NCI-H524 (cell line): ENCODE measurements at regions not wholly inside any gene's neighbourhood (a gene's known extent, or its start where the extent isn't known, plus 50 kb on each side); places are given as distances from the start of the nearest gene placed in this dataset.
"Not testable (repeated sequence)": the region's sequence is repeated elsewhere in the genome, so short reads cannot be mapped to it uniquely, and the experiment has no call there.

ENCODE experiments used
- DNase-seq, 2 experiments: peaks; one replicate each; lab custom pipeline; 2025; lab: John Stamatoyannopoulos, UW

DNA sequence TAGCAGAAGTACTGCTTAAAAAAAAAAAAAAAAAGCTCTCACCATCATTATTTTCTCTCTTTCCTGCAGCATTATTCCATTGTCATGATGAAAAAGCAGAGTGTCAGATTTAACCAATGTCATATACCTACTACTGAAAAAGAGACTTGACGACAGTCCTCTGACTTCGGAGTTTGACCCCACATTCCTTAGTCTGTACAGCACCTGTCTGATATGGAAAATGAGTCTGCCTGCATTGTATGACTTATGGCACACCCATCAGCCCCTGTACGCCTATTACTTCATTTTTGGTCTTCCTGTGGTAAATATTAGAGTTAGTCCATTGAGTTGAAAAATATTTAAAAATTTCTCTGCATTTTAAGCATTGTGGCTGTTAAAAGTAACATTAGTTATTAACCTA lies 54.5 kb upstream of the NOX4 start:
- DNase-seq: no peak

DNA sequence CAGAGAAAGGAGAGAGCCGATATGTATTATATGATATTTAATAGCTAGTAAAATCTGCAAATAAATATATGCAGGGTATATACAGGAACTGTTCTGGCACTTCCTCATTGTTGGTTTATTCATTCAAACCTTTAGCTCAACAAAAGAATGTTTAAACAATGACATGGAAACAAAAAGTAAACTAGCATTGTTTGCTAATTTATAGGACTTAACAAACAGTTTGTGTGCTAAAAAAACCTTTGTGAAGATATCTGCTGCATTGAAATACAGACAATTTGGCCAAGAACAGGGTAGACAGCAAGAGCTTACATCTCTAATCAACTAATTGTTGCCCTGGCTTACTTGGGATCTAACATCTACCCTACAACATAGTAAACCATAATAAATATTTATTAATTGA lies 64.6 kb upstream of the NOX4 start:
- not testable (repeated sequence) for DNase-seq

DNA sequence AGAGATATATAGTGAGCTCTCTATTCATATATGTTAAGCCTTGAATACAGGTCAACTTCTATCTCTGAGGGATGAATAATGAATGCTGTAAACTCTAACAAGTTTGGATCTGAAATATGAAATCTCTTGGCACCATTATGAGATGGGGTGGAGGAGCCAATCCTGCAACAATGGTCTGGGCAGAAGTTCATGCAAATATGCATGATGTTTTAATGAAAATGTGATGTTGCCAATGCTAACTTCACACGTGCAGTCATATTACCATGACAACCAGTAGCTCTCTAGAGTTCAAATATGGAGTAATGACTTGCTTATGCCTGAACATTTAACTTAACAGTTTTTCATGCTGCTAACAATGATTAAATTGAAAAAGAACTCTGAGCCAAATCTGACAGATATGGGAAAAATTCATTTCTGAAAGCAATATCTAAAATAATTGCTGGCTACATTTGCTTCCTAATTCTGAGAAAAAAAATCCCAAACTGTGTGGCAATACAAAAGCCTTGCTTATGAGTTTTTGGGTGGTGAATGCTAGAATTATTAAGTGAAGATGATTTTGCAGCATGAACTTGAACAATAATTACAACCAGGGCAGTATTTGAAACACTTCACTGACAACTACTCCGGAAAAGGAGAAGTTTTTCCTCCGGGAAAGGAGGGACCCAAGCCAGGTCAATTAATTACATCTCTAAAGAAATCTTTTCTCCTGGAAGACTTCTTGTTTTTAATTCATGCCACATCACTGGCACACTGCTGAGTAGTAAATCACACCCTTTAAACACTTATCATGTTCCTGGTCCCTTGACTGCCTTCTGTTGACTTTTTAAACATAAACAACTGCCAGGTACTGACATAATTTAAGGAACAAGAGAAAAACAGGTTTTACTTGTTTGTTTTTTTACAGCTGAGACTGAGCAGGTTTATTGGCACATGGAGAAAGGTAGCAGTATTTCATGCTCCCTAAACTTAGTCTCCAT lies 65.8 kb upstream of the NOX4 start:
- DNase-seq: not testable (repeated sequence)

DNA sequence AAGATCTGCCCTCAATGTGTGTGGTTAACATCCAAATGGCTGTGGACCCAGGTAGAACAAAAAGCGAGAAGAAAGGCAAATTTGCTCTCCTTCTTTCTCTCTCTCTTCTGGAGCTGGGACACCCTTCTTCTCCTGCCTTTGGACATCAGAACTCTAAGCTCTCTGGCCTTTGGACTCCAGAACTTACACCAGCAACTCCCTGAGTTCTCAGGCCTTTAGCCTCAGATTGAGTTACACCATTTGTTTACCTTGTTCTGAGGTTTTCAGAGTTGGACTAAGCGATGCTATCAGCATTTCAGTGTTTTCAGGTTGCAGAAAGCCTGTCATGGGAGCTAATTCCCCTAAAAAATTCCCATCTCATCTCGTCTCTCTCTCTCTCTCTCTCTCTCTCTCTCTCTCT lies 69.4 kb upstream of the NOX4 start:
- DNase-seq: not testable (repeated sequence)

DNA sequence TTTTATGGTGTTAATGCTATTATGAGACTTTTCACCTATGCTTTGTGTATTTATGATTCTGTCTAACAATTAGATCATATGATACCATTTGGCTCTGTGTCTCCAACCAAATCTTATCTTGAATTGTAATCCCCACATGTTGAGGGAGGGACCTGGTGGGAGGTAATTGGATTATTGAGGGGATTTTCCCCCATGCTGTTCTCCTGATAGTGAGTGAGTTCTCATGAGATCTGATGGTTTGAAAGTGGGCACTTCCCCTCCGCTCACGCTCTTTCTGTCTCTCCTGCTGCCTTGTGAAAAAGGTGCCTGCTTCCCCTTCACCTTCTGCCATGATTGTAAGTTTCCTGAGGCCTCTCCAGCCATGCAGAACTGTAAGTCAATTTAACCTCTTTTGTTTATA lies 71.6 kb upstream of the NOX4 start:
- peak; percentile 34 to 77 for DNase-seq

DNA sequence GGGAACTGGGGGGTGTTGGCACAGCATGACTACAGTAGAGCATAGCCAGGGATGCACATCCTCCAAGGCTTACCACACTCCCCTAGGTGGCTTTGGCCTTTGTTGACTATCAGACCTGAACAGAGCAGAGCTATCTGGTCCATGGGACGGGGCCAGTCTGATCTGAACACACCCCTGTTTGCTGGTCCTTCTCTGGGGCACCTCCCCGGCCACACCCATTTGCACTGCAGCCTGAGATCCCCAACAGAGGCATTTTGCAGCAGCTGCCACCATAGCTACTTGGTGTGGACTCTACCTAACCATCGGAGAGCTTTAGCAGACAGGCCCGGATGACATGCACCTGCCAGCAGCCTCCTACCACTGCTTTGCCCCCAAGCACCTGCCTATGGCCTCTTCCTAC lies 75.8 kb upstream of the NOX4 start:
- DNase-seq: no peak

DNA sequence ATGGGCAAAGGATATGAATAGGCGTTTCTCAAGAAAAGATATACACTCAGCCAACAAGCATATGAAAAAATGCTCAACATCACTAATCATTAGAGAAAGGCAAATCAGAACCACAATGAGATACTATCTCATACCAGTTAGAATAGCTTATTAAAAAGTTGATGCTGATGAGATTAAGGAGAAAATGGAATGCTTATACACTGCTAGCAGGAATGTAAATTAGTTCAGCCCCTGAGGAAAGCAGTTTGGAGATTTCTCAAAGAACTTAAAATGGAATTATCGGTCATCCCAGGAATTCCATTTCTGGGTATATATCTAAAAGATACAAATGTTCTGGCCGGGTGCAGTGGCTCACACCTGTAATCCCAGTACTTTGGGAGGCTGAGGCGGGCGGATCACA lies 78.2 kb upstream of the NOX4 start:
- not testable (repeated sequence) for DNase-seq

DNA sequence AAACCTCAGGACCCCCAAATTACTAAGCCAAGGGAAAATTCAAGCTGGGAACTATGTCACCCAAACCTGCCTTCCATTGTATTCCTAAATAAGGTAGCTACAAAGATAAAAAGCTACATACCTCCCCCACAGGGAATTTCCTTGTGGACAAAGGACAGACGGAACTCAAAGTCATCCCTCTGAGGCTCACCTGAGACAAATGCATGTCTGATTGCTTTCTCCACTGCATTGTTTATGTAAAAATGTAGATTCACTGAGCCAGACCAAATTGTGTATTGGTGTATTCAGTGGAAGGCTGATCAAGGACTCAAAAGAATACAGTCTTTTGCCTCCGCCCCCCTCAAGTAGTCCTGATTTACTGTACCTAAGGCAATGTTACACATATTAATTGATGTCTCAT lies 80.5 kb upstream of the NOX4 start:
- not testable (repeated sequence) for DNase-seq

DNA sequence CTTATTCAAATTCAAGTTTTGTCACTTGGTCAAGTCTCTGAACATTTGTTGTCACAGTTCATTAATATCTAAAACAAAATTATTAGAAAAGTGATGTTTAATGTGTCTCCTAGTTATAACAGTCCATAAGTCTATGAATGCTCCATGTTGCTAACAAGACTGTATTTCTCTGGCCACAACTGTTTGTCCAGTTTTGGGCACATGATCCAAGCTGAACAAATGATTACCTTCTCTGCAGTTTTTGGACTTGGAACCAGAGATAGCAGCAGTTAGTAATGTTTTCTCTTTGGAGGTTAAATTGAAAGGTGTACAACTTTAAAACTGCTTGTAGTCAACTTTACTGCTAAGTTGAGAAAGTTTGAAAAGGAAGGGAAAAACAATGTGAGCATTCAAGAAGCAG lies 84.7 kb upstream of the NOX4 start:
- DNase-seq: not testable (repeated sequence)

DNA sequence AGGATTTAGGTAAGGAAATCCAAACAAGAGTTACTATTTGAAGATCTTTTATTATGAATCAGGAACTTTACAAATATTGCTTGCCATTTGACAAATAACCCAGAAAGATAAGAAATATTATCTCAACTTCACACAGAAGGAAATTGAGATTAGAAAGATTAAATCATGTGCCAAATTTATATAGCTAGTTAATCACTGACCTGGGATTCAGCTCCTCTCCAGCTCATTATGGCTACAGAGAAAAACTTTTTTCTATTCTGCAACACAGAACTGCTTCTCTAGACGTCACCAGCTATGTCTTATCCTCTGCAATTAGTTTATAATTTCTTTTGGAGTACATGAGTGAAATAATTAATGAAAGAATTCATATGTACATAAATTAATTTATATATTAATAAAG lies 86.3 kb upstream of the NOX4 start:
- not testable (repeated sequence) for DNase-seq

DNA sequence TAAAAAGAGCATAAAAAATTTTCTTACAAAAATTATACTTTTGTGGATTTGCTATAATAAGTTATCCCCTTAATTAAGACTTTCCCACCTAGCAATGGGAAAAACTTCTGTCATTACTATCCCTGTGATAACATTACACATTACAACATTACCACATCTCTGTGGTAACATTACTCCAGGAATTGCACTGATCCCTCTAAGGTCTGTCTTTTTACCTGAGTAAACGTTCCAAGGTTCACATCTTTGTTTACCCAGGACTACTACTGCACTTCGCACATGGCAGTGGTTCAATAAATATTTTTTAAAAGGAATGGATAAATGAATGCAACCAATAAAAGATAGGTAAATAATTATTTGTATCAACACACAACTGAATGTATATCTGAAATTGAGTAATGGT lies 92.4 kb upstream of the NOX4 start:
- DNase-seq: no peak

DNA sequence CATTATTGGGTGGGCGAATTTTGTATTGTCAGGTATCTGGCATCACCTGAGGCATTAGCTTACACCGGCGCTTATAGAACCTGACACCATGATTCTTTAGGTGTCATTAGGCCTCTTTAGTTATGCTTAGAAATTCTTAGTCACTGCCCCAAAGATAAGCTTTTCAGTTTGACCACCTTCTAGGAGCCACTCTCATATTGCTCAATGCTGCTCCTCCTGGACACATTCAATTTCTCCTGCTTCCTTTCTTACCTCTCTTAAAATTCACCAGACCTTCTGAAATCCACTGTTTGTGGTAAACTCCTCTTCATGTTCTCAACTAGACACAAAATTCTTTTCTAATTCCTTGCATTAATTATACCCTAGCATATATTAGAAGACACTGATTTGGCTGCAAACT lies 93.9 kb upstream of the NOX4 start:
- not testable (repeated sequence) for DNase-seq

DNA sequence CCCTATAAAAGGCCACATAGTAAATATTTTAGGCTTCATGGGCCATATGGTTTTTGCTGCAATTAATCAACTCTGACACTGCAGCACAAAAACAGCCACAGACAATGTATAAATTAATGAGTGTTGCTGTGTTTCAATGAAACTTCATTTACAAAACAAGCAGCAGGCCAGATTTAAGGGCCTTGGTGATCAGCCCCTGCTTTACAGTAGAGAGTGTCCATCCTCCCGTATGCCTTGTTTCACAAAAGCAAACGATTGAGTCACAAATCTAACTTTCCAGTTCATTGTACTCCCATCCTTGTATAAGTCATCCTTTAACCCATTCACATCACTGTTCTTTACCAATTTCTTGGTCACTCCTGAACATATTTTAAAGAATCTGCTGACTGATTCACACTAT lies 94.3 kb upstream of the NOX4 start:
- DNase-seq: not testable (repeated sequence)

DNA sequence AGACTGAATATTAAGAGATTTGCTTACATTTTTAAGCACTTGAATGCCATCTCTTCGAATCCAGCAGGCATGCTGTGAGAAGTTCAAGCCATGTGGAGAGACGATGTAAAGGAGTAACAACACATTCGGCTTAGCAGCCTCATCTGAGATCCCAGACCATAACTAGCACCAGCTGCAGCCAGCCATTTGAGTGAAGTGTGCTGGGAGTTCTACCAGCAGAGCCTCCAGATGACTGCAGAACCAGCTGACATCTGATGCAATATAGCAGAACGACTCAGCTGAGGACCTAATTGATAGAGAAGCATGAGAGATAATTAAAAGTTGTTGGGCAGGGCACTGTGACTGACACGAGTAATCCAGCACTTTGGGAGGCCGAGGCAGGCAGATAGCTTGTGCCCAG lies 98.2 kb upstream of the NOX4 start:
- DNase-seq: not testable (repeated sequence)

DNA sequence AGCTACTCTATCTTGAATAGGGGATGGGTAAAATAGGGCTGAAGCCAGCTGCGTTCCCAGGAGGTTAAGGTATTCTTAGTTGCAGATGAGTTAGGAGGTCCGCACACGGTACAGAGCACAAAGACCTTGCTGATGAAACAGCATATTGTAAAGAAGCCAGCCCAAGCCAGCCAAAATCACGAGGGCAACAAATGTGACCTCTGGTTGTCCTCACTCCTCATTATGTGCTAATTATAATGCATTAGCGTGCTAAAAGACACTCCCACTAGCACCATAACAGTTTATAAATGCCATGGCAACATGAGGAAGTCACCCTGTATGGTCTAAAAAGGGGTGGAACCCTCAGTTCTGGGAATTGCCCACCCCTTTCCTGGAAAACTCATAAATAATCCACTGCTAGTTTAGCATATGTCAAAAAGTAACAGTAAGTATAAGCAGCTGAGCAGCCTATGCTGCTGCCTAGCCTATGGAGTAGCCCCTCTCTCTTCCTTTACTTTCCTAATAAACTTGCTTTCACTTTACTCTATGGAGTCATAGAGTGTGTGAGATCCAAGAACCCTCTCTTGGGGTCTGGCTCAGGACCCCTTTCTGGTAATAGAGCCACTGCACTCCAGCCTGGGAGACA lies 98.9 kb upstream of the NOX4 start:
- DNase-seq: not testable (repeated sequence)

DNA sequence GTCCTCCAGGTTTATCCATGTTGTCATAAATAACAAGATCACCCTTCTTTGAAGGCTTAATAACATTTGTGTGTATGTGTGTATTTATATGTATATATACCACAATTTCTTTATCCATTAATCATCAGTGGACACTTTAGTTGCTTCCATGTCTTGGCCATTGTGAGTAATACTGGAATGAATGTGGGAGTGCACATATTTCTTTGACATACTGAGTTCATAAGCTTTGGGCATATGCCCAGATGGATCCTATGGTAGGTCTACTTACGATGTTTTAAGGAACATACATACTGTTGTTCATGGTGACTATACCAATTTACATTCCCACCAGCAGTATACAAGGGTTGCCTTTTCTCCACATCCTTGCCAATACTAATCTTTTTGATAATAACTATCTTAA lies 108.8 kb upstream of the TRIM77 start:
- not testable (repeated sequence) for DNase-seq

DNA sequence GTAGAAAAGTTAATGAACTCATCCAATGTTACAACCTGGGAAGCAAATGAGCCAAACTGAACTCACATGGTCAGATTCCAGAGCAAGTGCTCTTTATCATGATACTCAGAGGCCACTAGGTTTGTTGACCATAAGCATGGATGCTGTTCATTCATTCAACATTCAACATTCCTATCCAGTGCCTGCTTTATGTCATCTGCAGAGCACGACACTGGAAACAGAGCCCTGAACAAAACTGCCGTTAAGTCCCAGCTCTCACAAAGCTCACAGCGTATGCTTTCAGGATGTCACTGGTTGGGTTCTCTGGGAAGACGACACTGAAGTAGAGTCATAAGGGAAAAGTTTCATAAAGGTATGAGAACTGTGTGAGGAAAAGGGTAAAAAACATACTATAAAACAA lies 105.8 kb upstream of the TRIM77 start:
- DNase-seq: no peak

DNA sequence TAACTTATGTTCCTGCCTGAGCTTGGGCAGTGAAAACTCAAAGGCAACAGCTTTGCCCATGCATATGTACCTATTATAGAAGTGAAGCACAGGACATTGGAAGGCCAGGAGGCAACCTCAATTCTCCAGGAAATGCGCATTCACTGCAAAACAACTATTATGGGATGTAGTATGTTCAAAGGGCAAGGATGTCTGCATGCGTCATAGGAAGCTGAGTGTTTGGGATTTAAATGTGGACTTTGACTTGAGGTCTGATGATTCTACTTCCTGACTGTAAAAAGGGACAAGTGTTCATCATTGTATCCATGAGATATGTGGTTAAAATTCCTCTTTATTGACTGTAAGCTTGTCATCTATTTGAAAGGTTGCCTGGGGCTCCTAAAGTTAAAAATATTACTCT lies 103.3 kb upstream of the TRIM77 start:
- DNase-seq: not testable (repeated sequence)

DNA sequence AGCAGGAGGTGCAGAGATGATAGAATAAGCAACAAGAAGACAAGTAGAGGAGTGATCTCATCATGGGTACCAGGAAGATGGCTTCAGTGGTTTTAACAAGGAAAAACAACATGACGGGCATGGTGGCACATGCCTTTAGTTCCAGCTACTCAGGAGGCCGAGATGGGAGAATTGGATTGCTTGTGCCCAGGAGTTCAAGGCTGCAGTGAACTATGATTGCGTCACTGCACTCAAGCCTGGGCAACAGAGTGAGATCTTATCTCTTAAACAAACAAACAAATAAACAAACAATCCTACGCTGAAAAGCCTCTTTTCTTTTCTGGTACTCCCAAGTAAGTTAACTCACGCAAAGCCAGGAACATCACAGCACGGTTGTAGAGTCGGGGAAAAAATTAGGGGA lies 102.6 kb upstream of the TRIM77 start:
- DNase-seq: not testable (repeated sequence)

DNA sequence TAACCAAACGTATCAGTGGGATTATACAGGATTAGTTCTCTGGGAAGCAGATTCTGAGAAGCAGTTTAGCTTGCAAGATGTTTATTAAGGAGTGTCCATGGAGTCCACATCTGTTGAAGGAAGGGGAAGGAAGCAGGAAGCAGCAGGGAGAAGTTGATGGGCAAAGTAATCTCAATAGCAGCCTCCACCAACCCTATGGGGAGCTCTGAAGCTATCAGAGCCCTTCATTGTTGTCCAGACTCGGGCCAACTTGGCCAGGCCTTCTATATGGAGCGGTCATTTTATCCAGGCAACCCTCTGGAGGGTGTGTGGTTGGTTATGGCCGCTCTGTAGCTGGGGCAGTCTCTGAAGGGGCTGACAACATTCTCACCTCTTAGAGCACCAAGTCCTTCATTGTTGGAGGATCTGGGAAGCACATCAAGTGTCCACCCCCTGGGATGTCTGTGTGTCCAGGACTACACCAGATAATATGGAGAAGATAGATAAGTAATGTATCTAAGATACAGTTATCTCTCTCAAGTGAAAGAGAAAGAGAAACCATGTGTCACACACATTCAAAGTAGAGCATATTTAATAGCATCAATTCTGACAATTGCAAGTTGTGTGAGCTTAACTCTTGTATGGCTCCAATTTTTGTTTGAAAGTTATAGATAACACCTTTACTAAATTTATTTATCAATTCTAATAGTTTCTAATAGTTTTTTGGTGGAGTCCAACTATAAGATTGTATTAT lies 101.7 kb upstream of the TRIM77 start:
- DNase-seq: peak in 1 of 2 experiments; percentile 23

DNA sequence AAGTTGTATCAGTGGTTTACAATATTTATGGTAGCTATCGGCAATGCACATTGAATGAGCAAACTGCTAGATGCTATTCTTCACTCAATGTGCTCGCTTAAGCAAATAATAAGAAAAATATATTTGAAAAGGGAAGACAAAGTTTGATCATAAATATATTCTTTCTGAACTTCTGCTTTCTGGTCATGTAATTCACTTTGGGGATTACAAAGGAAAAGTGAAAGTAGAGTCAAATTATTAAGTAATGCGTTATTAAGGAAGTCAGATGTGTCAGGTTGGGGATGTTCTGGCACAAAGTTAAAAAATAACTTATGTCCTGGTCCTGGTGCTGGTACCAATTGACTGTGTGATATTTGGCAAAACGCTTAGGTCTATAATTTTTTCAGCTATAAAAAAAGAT lies 98.0 kb upstream of the TRIM77 start:
- DNase-seq: no peak

DNA sequence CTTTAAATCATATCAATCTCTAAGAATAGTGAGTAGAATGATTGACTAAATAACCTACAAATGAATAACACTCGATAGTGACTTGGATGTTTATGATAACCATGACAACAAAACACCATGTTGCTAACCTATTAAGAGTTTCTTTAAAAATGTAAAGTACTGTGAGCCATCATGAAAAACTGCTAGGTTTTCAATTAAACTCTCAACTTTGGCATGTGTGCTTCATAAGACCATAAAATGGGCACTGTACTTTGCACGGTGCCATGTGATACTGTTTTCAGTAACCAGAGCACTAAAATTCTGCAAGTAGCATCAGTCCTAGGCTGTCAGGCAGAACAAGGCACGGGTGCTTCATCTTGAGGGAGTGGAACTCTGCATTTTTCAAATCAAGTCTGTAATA lies 96.2 kb upstream of the TRIM77 start:
- no peak for DNase-seq

DNA sequence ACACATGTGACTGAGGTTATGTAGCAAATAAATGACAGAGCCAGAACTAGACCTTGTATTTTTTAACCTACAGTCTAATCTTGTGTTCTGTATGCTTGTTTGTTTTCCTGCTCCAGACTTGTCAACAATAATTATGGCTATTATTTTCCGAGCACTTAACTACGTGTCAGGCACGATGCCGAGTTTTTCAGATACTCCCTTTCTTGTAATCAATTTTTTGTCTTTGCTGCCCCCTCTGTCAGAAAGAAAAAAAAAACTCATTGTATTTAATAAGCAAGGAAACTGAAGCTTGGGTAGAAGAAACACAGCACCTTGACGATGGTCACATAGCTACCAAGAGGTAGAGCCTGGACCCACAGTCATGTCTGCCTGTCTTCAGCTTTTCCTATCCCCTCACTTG lies 95.7 kb upstream of the TRIM77 start:
- DNase-seq: peak in 1 of 2 experiments; percentile 43
